A673 (cell line): ENCODE measurements at regions not wholly inside any gene's neighbourhood (a gene's known extent, or its start where the extent isn't known, plus 50 kb on each side); places are given as distances from the start of the nearest gene placed in this dataset.

Source experiments
- EZH2 ChIP-seq: fragments of 200-600 bp; sonication (generic); IDR thresholded peaks from 2 replicates; pipeline ENCODE4 v1.6.1; 2017; ENCODE audit warnings: borderline replicate concordance, low read depth, mild to moderate bottlenecking, mixed read lengths, antibody characterized with exemption, low read length; ENCODE audit not compliant: poor library complexity, severe bottlenecking
- TF ChIP-seq, protein P1 (sequence below): fragments of 300-800, 200-600 bp; sonication (generic); conservative IDR thresholded peaks from 2 replicates; pipeline ENCODE4 v1.5.1; 2017; ENCODE audit warnings: low read depth, mild to moderate bottlenecking, antibody characterized with exemption, low read length, moderate library complexity, mixed read lengths

DNA sequence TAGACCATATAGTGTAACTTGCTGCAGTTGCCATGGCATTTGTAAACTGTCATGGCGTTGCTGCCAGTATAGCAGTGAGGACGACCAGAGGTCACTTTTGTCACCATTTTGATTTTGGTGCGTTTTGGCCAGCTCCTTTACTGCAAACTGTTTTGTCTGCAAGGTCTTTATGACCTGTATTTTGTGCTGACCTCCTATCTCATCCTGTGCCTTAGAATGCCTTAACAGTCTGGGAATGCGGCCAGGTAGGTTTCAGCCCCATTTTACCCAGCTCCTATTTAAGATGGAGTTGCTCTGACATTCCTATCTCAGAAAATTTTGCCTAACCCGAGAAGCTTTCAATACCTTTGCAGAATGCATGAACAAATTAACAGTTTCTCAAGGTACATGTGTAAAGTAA is 914.4 kb upstream of the ACO1 start:
- TF ChIP-seq, protein P1, sequence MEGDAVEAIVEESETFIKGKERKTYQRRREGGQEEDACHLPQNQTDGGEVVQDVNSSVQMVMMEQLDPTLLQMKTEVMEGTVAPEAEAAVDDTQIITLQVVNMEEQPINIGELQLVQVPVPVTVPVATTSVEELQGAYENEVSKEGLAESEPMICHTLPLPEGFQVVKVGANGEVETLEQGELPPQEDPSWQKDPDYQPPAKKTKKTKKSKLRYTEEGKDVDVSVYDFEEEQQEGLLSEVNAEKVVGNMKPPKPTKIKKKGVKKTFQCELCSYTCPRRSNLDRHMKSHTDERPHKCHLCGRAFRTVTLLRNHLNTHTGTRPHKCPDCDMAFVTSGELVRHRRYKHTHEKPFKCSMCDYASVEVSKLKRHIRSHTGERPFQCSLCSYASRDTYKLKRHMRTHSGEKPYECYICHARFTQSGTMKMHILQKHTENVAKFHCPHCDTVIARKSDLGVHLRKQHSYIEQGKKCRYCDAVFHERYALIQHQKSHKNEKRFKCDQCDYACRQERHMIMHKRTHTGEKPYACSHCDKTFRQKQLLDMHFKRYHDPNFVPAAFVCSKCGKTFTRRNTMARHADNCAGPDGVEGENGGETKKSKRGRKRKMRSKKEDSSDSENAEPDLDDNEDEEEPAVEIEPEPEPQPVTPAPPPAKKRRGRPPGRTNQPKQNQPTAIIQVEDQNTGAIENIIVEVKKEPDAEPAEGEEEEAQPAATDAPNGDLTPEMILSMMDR = no peak
- TF ChIP-seq EZH2 = no peak
